A673 (cell line): ENCODE measurements at regions not wholly inside any gene's neighbourhood (a gene's known extent, or its start where the extent isn't known, plus 50 kb on each side); places are given as distances from the start of the nearest gene placed in this dataset.

ENCODE experiments used
- BruUV-seq: library from RNA; stranded (reverse); fragments of 400-500 nt; replicated peaks from 2 replicates; lab custom pipeline; 2021; lab: Mats Ljungman, UMichigan
- CTCF ChIA-PET: fragments of 300-600 bp; sonication (Branson Sonifier 250); formaldehyde crosslinking; loops from one replicate; lab custom pipeline; 2022; ENCODE audit warnings: antibody characterized with exemption; lab: Charles Lee
- POLR2A ChIA-PET: fragments of 300-600 bp; sonication (Branson Sonifier 250); formaldehyde crosslinking; loops from one replicate; lab custom pipeline; 2022; ENCODE audit warnings: antibody characterized with exemption; ENCODE audit not compliant: low non-redundant PET; lab: Charles Lee
- DNase-seq: peaks from one replicate; pipeline ENCODE4 v3.0.0-alpha.2; 2015; ENCODE audit warnings: low spot score
- H3K27ac ChIP-seq: fragments of 200-600 bp; sonication (generic); 2 replicates; pipeline ENCODE4 v1.5.1; 2016; ENCODE audit warnings: mixed run types, low read depth, mild to moderate bottlenecking, mixed read lengths, antibody characterized with exemption, low read length; ENCODE audit not compliant: poor library complexity, severe bottlenecking
- H3K27me3 ChIP-seq: fragments of 200-600 bp; sonication (generic); replicated peaks from 2 replicates; pipeline ENCODE4 v1.6.1; 2017; ENCODE audit warnings: mixed run types, low read depth, mild to moderate bottlenecking, mixed read lengths, antibody characterized with exemption, low read length; ENCODE audit not compliant: insufficient read depth, poor library complexity
- H3K36me3 ChIP-seq: fragments of 200-600 bp; sonication (generic); 2 replicates; pipeline ENCODE4 v1.6.1; 2016; ENCODE audit warnings: mixed run types, mild to moderate bottlenecking, mixed read lengths, antibody characterized with exemption, low read length; ENCODE audit not compliant: insufficient read depth, poor library complexity, severe bottlenecking
- H3K4me1 ChIP-seq: fragments of 200-600 bp; sonication (generic); 2 replicates; pipeline ENCODE4 v1.6.1; 2017; ENCODE audit warnings: mixed run types, mild to moderate bottlenecking, mixed read lengths, antibody characterized with exemption, low read length; ENCODE audit not compliant: insufficient read depth, poor library complexity, severe bottlenecking
- H3K4me3 ChIP-seq: fragments of 200-600 bp; sonication (generic); 2 replicates; pipeline ENCODE4 v1.5.1; 2016; ENCODE audit warnings: low read depth, mixed run types, mild to moderate bottlenecking, mixed read lengths, low read length; ENCODE audit not compliant: poor library complexity, severe bottlenecking
- H3K9me3 ChIP-seq: fragments of 200-600 bp; sonication (generic); 2 replicates; pipeline ENCODE4 v1.6.1; 2016; ENCODE audit warnings: mixed run types, low read depth, mild to moderate bottlenecking, mixed read lengths, antibody characterized with exemption, low read length; ENCODE audit not compliant: poor library complexity, severe bottlenecking
- CTCF ChIP-seq: fragments of 300-800, 200-600 bp; sonication (generic); conservative IDR thresholded peaks from 2 replicates; pipeline ENCODE4 v1.5.1; 2017; ENCODE audit warnings: low read depth, mild to moderate bottlenecking, antibody characterized with exemption, low read length, moderate library complexity, mixed read lengths
- EZH2 ChIP-seq: fragments of 200-600 bp; sonication (generic); IDR thresholded peaks from 2 replicates; pipeline ENCODE4 v1.6.1; 2017; ENCODE audit warnings: borderline replicate concordance, low read depth, mild to moderate bottlenecking, mixed read lengths, antibody characterized with exemption, low read length; ENCODE audit not compliant: poor library complexity, severe bottlenecking
- intact Hi-C: fragments of 100-400 bp; cut with micrococcal nuclease; formaldehyde crosslinking; loops from one replicate; pipeline ENCODE4 v1.10.0; 2022; ENCODE audit not compliant: unreplicated experiment

- ChIA-PET CTCF (no interaction called here), POLR2A (no interaction called here)
- no peak for DNase-seq
- Histone ChIP-seq H3K36me3 (no peaks in the 10 kb centered on the region), H3K4me1 (no peaks in the 10 kb centered on the region), H3K27ac (no peak overlapping the region), H3K9me3 (no peaks in the 10 kb centered on the region), H3K4me3 (no peak overlapping the region), H3K27me3 (no peaks in the 10 kb centered on the region)
- intact Hi-C loops: no loop called here
- no peak for TF ChIP-seq CTCF
- no peak for TF ChIP-seq EZH2
- no TSS peak for BruUV-seq
Observed at GRCh38 chr2:153228904-153229303, 249.7 kb downstream of the RPRM start.

GRCh38 chr2:153227981-153228380 lies 250.6 kb downstream of the RPRM start:
- H3K4me1 ChIP-seq: no peaks in the 10 kb centered on the region
- H3K4me3 ChIP-seq: no peak overlapping the region
- no peaks in the 10 kb centered on the region for H3K27me3 ChIP-seq
- POLR2A ChIA-PET: no interaction called here
- DNase-seq: no peak
- BruUV-seq: no TSS peak
- CTCF ChIA-PET: no interaction called here
- H3K36me3 ChIP-seq: no peaks in the 10 kb centered on the region
- intact Hi-C loops: no loop called here
- no peak overlapping the region for H3K27ac ChIP-seq
- TF ChIP-seq CTCF: no peak
- TF ChIP-seq EZH2: no peak
- H3K9me3 ChIP-seq: no peaks in the 10 kb centered on the region

GRCh38 chr2:153222231-153223165 lies 256.1 kb downstream of the RPRM start:
- BruUV-seq: no TSS peak
- DNase-seq: no peak
- Histone ChIP-seq H3K4me1 (no peaks in the 10 kb centered on the region), H3K27ac (no peak overlapping the region), H3K4me3 (no peak overlapping the region), H3K36me3 (no peaks in the 10 kb centered on the region), H3K27me3 (no peaks in the 10 kb centered on the region), H3K9me3 (no peaks in the 10 kb centered on the region)
- intact Hi-C loops: no loop called here
- no peak for TF ChIP-seq EZH2
- no peak for TF ChIP-seq CTCF
- POLR2A ChIA-PET: no interaction called here
- CTCF ChIA-PET: no interaction called here
